KMS-11 (cell line): ENCODE measurements at regions not wholly inside any gene's neighbourhood (a gene's known extent, or its start where the extent isn't known, plus 50 kb on each side); places are given as distances from the start of the nearest gene placed in this dataset.

Source experiments
- H2AFZ ChIP-seq: fragments of 200-600 bp; sonication (generic); 2 replicates; pipeline ENCODE4 v1.6.1; 2016; ENCODE audit warnings: antibody characterized with exemption, mixed run types, low read depth
- H3K27ac ChIP-seq: fragments of 200-600 bp; sonication (generic); 2 replicates; pipeline ENCODE4 v1.6.1; 2016; ENCODE audit warnings: mild to moderate bottlenecking, mixed run types
- H3K27me3 ChIP-seq: fragments of 200-600 bp; sonication (generic); 2 replicates; pipeline ENCODE4 v1.6.1; 2017; ENCODE audit warnings: mild to moderate bottlenecking, low read depth, mixed run types, moderate library complexity; ENCODE audit not compliant: insufficient read depth
- H3K36me3 ChIP-seq: fragments of 200-600 bp; sonication (generic); 2 replicates; pipeline ENCODE4 v1.6.1; 2017; ENCODE audit warnings: mild to moderate bottlenecking, mixed run types; ENCODE audit not compliant: insufficient read depth
- H3K4me1 ChIP-seq: fragments of 200-600 bp; sonication (generic); 2 replicates; pipeline ENCODE4 v1.6.1; 2016; ENCODE audit warnings: mild to moderate bottlenecking, low read depth, mixed run types; ENCODE audit not compliant: poor library complexity, severe bottlenecking
- H3K4me2 ChIP-seq: fragments of 200-600 bp; sonication (generic); 2 replicates; pipeline ENCODE4 v1.7.0; 2016; ENCODE audit warnings: mild to moderate bottlenecking, mixed run types
- H3K4me3 ChIP-seq: fragments of 200-600 bp; sonication (generic); IDR thresholded peaks from 2 replicates; pipeline ENCODE4 v1.6.1; 2017; ENCODE audit warnings: low read depth, low read length, mixed read lengths; ENCODE audit not compliant: insufficient read depth
- H3K79me2 ChIP-seq: fragments of 200-600 bp; sonication (generic); 2 replicates; pipeline ENCODE4 v1.6.1; 2016; ENCODE audit warnings: low read depth, mixed run types; ENCODE audit not compliant: insufficient read depth
- H3K9ac ChIP-seq: fragments of 200-600 bp; sonication (generic); 2 replicates; pipeline ENCODE4 v1.6.1; 2016; ENCODE audit warnings: mild to moderate bottlenecking, mixed run types
- H4K20me1 ChIP-seq: fragments of 200-600 bp; sonication (generic); 2 replicates; pipeline ENCODE4 v1.6.1; 2016; ENCODE audit warnings: mild to moderate bottlenecking, mixed run types; ENCODE audit not compliant: insufficient read depth
- TF ChIP-seq, protein P1 (sequence below): fragments of 200-600 bp; sonication (generic); conservative IDR thresholded peaks from 2 replicates; pipeline ENCODE4 v1.6.1; 2017; ENCODE audit warnings: low read depth, mild to moderate bottlenecking, antibody characterized with exemption, low read length, moderate library complexity, mixed read lengths

DNA sequence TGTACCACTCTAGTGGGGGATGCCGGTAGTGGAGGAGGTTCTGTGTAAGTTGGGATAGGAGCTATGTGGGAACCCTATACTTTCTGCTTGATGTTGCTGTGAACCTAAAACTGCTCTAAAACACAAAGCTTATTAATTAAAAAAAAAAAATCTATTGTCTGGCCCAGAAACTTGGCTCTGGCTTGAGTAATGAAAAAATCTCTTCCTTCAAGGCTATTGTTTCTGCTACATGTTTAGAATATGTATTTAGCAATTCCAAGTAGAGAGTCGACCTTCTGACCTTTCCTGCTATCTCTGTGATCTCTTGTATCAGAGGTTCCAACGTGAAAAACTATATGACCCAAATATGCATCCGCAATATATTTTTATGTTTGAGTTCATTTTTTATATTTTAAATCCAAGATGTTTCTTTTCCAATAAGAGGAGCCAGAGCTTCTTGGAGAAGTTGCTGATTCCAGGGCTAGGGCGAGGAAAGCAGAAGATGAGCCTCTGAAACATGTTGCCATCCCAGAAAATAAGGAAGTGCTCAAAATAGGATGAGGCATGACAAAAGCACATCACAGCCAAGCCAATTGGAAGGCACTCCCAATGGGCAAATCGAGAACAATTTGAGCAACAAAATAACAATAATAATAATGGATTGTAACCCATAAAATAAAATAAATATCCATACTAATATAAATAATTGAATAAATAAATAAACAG is 184.6 kb upstream of the TMEM260 start:
- no peaks in the 10 kb centered on the region for H3K27me3 ChIP-seq

DNA sequence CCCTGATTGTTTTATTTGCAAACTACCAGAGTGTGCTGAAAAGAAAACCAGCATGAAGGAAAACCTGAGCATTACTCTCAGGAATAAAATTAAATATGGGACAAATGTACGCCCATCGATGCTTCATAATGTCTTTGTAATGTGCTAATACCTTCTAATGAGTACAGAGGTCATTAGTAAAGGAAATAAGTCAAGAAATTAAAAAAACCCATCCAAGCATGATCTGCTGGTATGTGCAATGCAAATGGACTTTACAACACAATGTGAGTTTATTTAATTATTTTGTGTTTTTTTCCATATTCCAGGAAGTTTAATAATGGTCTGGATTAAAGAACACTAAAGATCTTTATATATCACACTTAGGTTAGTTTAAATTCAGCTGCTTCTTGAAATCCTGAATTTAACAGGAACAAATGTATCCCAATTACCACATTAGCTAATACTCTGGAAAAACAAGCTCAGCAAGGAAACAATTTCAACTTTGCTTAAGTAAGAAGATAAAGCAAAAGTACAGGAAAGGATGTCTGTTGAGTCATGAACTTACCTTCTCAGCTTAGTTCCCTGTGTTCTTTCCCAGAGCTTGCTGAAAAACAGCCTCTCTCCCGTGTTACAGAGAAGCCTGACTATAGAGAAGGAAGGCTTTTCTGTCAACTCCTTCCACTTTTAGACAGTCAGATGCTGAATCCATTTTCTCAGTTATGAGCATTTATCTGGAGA is 179.3 kb upstream of the TMEM260 start:
- no peaks in the 10 kb centered on the region for H3K27me3 ChIP-seq
- H2AFZ ChIP-seq = no peak overlapping the region
- H3K9ac ChIP-seq = no peak overlapping the region
- no peak overlapping the region for H3K4me2 ChIP-seq
- no peaks in the 10 kb centered on the region for H3K36me3 ChIP-seq
- no peaks in the 10 kb centered on the region for H3K4me1 ChIP-seq
- no peak overlapping the region for H3K27ac ChIP-seq
- TF ChIP-seq, protein P1, sequence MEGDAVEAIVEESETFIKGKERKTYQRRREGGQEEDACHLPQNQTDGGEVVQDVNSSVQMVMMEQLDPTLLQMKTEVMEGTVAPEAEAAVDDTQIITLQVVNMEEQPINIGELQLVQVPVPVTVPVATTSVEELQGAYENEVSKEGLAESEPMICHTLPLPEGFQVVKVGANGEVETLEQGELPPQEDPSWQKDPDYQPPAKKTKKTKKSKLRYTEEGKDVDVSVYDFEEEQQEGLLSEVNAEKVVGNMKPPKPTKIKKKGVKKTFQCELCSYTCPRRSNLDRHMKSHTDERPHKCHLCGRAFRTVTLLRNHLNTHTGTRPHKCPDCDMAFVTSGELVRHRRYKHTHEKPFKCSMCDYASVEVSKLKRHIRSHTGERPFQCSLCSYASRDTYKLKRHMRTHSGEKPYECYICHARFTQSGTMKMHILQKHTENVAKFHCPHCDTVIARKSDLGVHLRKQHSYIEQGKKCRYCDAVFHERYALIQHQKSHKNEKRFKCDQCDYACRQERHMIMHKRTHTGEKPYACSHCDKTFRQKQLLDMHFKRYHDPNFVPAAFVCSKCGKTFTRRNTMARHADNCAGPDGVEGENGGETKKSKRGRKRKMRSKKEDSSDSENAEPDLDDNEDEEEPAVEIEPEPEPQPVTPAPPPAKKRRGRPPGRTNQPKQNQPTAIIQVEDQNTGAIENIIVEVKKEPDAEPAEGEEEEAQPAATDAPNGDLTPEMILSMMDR = no peak
- H3K79me2 ChIP-seq = no peaks in the 10 kb centered on the region
- no peak overlapping the region for H3K4me3 ChIP-seq
- H4K20me1 ChIP-seq = no peaks in the 10 kb centered on the region

More for the DNA sequence above, 184.6 kb upstream of the TMEM260 start:
- TF ChIP-seq, protein P1 = no peak
- no peak overlapping the region for H3K4me3 ChIP-seq
- no peaks in the 10 kb centered on the region for H4K20me1 ChIP-seq
- H3K4me2 ChIP-seq = no peak overlapping the region
- no peaks in the 10 kb centered on the region for H3K79me2 ChIP-seq
- no peak overlapping the region for H3K27ac ChIP-seq
- no peak overlapping the region for H2AFZ ChIP-seq
- H3K36me3 ChIP-seq = no peaks in the 10 kb centered on the region
- no peak overlapping the region for H3K9ac ChIP-seq
- H3K4me1 ChIP-seq = no peaks in the 10 kb centered on the region

DNA sequence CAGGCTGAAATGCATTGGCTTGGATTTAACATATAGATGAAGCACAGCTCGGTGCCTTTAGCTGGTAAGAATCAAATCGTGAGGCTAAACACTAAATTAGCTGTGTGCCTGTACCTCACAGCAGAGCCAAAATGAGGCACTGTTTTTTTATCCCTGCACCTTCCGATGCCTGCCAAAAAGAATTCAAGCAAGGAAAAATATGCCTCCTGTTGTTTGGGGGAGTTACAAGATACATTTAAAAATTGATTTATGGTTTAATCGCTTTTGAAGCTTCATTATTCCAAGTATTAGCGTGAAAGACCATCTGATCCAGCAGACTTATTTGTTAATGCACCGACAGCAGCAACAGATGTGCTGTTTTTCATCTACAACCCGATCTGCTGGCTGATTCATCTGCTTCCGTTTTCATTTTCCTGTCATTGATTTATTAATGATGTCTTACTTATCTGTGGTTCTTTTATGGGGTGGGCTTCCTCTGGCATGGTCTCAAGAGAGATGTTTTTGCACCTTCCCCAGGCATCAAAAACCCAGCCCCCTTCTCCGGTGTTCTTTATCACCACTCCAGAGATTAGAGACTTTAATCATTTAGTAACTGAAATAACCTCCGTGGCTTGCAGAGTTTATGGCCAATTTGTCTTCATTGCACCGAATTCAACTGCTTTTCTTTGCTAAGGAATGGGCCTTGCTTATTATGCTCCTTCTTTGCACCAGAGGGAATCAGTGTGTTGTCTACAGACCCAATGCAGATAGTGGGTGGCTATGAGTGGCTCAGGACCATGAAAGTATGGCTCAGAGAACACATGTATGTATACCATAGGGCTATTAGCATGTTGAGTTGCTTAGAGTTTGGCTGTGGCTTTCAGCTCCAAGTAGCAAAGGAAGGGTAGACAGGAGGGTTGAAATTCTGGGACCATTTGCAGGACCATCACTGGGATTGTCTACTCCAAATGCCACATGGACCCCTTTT is 166.8 kb upstream of the TMEM260 start:
- no peak overlapping the region for H3K4me3 ChIP-seq
- no peaks in the 10 kb centered on the region for H3K4me1 ChIP-seq
- no peak overlapping the region for H2AFZ ChIP-seq
- H3K36me3 ChIP-seq = no peaks in the 10 kb centered on the region
- no peaks in the 10 kb centered on the region for H4K20me1 ChIP-seq
- no peak overlapping the region for H3K9ac ChIP-seq
- no peak overlapping the region for H3K4me2 ChIP-seq
- H3K27ac ChIP-seq = no peak overlapping the region
- no peaks in the 10 kb centered on the region for H3K79me2 ChIP-seq
- H3K27me3 ChIP-seq = no peaks in the 10 kb centered on the region
- TF ChIP-seq, protein P1 = no peak

DNA sequence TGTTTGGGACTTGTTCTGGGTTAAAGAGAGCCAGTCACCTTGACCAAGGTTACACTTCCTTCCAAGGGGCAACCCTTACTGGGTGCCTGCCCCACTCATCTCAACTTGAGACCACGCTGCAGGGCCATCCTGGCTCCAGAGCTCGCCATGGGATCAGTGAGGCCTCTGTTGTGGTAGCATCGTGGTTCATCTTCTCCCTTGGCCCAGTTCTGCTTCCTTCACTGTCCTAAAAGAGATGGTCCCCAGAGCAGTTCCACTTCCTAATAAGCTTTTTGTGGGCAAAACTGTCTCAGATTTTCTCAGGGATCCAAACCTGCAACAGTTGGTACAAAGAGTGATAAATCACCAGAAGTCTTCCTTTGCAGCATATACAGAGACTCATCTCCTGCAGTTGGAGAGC is 165.9 kb upstream of the TMEM260 start:
- no peaks in the 10 kb centered on the region for H4K20me1 ChIP-seq
- no peak overlapping the region for H3K4me2 ChIP-seq
- no peaks in the 10 kb centered on the region for H3K36me3 ChIP-seq
- no peak overlapping the region for H2AFZ ChIP-seq
- no peak overlapping the region for H3K27ac ChIP-seq
- no peaks in the 10 kb centered on the region for H3K27me3 ChIP-seq
- TF ChIP-seq, protein P1 = no peak
- H3K79me2 ChIP-seq = no peaks in the 10 kb centered on the region
- no peak overlapping the region for H3K4me3 ChIP-seq
- H3K9ac ChIP-seq = no peak overlapping the region
- no peaks in the 10 kb centered on the region for H3K4me1 ChIP-seq
